ENCODE measurements at regions not wholly inside any gene's neighbourhood (a gene's known extent, or its start where the extent isn't known, plus 50 kb on each side); places are given as distances from the start of the nearest gene placed in this dataset.

- TF ChIP-seq, protein P1, sequence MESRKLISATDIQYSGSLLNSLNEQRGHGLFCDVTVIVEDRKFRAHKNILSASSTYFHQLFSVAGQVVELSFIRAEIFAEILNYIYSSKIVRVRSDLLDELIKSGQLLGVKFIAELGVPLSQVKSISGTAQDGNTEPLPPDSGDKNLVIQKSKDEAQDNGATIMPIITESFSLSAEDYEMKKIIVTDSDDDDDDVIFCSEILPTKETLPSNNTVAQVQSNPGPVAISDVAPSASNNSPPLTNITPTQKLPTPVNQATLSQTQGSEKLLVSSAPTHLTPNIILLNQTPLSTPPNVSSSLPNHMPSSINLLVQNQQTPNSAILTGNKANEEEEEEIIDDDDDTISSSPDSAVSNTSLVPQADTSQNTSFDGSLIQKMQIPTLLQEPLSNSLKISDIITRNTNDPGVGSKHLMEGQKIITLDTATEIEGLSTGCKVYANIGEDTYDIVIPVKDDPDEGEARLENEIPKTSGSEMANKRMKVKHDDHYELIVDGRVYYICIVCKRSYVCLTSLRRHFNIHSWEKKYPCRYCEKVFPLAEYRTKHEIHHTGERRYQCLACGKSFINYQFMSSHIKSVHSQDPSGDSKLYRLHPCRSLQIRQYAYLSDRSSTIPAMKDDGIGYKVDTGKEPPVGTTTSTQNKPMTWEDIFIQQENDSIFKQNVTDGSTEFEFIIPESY (IDR thresholded peaks at IDR 0.05; ENCODE audit: borderline replicate concordance, low read depth), result no peak
- TF ChIP-seq REST (IDR thresholded peaks at IDR 0.05; ENCODE audit: low read depth, low read length), result no peak
- no peak for TF ChIP-seq MAX (IDR thresholded peaks at IDR 0.05; ENCODE audit: low read depth)
Measured at GRCh38 chr5:163135849-163136248, 301.5 kb upstream of the CCNG1 start.

Measured in SK-N-SH (cell line).